ENCODE measurements at regions not wholly inside any gene's neighbourhood (a gene's known extent, or its start where the extent isn't known, plus 50 kb on each side); places are given as distances from the start of the nearest gene placed in this dataset.

- TF ChIP-seq ZNF274 (IDR thresholded peaks at IDR 0.05; ENCODE audit: low read depth, low read length): no peak
- no peak for TF ChIP-seq YY1 (IDR thresholded peaks at IDR 0.05; ENCODE audit: insufficient read depth, insufficient read length)
- no peak for TF ChIP-seq SUZ12 (IDR thresholded peaks at IDR 0.05; ENCODE audit: extremely low read depth, insufficient read depth, insufficient read length)
Measured at GRCh38 chr18:42271647-42272414, 316.8 kb downstream of the PIK3C3 start.

Measured in NT2/D1 (cell line).